Tibial nerve (tissue), 4 donors: ENCODE measurements at regions not wholly inside any gene's neighbourhood (a gene's known extent, or its start where the extent isn't known, plus 50 kb on each side); places are given as distances from the start of the nearest gene placed in this dataset.

ENCODE experiments used
- DNase-seq, 2 donors: peaks; one replicate each; pipeline ENCODE4 v3.0.0-alpha.2; 2019; ENCODE audit warnings: low spot score in 2 of 2
- H3K27ac ChIP-seq, 4 donors: fragments of 200-600 bp; sonication (generic) in 3 of 4; one replicate each; pipeline ENCODE4 v1.5.1; 2017 to 2019; ENCODE audit warnings: mild to moderate bottlenecking in 1 of 4
- H3K27me3 ChIP-seq, 2 donors: fragments of 200-600 bp; sonication (generic) in 1 of 2; one replicate each; pipeline versions ENCODE4 v1.5.1 to v1.6.0; 2017 to 2019
- H3K36me3 ChIP-seq, 3 donors: fragments of 200-600 bp; sonication (generic); one replicate each; pipeline ENCODE4 v1.5.1; 2018 to 2019
- H3K4me1 ChIP-seq, 4 donors: fragments of 200-600 bp; sonication (generic) in 3 of 4; one replicate each; pipeline ENCODE4 v1.5.1; 2017 to 2019
- H3K4me3 ChIP-seq, 4 donors: fragments of 200-600 bp; sonication (generic) in 3 of 4; one replicate each; pipeline ENCODE4 v1.5.1; 2017 to 2019; ENCODE audit warnings: mild to moderate bottlenecking in 1 of 4, moderate library complexity in 1 of 4
- H3K9me3 ChIP-seq, 4 donors: fragments of 200-600 bp; sonication (generic) in 3 of 4; one replicate each; pipeline ENCODE4 v1.5.1; 2017 to 2019
- EP300 ChIP-seq, 2 donors: sonication (generic); formaldehyde crosslinking; IDR thresholded peaks; one replicate each; pipeline ENCODE4 v1.6.1; 2017; ENCODE audit warnings: antibody characterized with exemption in 2 of 2, mild to moderate bottlenecking in 1 of 2
- POLR2A ChIP-seq, 2 donors: fragments of 450-650 bp; IDR thresholded peaks; one replicate each; pipeline ENCODE4 v1.6.1; 2017; ENCODE audit warnings: antibody characterized with exemption in 2 of 2, mild to moderate bottlenecking in 2 of 2, moderate library complexity in 2 of 2
- WGBS, 2 donors: methylation state at CpG; one replicate each; pipeline ENCODE4 v1.1.5; 2018; 5-methylcytosine and 5-hydroxymethylcytosine counted together
- TF ChIP-seq, protein P1 (sequence below), 5 experiments: fragments of 200-600 bp in 3 of 5; fragments of 450-650 bp in 2 of 5; sonication (generic) in 3 of 5; IDR thresholded peaks; one replicate each; pipeline ENCODE4 v1.5.1; 2016 to 2019; ENCODE audit warnings: antibody characterized with exemption in 5 of 5, mild to moderate bottlenecking in 3 of 5, moderate library complexity in 2 of 5

GRCh38 chr13:79660361-79660760, 179.4 kb downstream of the NDFIP2 start:
- H3K9me3 ChIP-seq: no peaks in the 10 kb centered on the region
- WGBS, 2 donors: 80 to 82% methylated on average over 3 of the region's 3 CpGs
- no peak overlapping the region for H3K27ac ChIP-seq
- H3K27me3 ChIP-seq: no peaks in the 10 kb centered on the region
- no peak for DNase-seq
- TF ChIP-seq, protein P1, sequence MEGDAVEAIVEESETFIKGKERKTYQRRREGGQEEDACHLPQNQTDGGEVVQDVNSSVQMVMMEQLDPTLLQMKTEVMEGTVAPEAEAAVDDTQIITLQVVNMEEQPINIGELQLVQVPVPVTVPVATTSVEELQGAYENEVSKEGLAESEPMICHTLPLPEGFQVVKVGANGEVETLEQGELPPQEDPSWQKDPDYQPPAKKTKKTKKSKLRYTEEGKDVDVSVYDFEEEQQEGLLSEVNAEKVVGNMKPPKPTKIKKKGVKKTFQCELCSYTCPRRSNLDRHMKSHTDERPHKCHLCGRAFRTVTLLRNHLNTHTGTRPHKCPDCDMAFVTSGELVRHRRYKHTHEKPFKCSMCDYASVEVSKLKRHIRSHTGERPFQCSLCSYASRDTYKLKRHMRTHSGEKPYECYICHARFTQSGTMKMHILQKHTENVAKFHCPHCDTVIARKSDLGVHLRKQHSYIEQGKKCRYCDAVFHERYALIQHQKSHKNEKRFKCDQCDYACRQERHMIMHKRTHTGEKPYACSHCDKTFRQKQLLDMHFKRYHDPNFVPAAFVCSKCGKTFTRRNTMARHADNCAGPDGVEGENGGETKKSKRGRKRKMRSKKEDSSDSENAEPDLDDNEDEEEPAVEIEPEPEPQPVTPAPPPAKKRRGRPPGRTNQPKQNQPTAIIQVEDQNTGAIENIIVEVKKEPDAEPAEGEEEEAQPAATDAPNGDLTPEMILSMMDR (IDR thresholded peaks at IDR 0.05): no peak
- TF ChIP-seq EP300 (IDR thresholded peaks at IDR 0.05): no peak
- no peak for TF ChIP-seq POLR2A (IDR thresholded peaks at IDR 0.05)
- no peaks in the 10 kb centered on the region for H3K36me3 ChIP-seq
- peaks cover 0 to 9% (median 2%) of the 10 kb centered on the region in 4 donors for H3K4me1 ChIP-seq
- H3K4me3 ChIP-seq: no peak overlapping the region

GRCh38 chr13:79659121-79659521, 178.2 kb downstream of the NDFIP2 start:
- 36% methylated on average over 5 of the region's 5 CpGs for WGBS, 2 donors

GRCh38 chr13:79658333-79658975, 177.5 kb downstream of the NDFIP2 start:
- H3K27ac ChIP-seq: no peak overlapping the region
- WGBS, 2 donors: 65 to 87% methylated on average over 3 of the region's 3 CpGs
- H3K4me1 ChIP-seq: peaks cover 0 to 9% (median 2%) of the 10 kb centered on the region in 4 donors

More at GRCh38 chr13:79659121-79659521, 178.2 kb downstream of the NDFIP2 start:
- Histone ChIP-seq H3K9me3 (no peaks in the 10 kb centered on the region), H3K4me1 (peaks cover 0 to 9% (median 2%) of the 10 kb centered on the region in 4 donors), H3K4me3 (no peak overlapping the region), H3K27me3 (no peaks in the 10 kb centered on the region), H3K27ac (no peak overlapping the region), H3K36me3 (no peaks in the 10 kb centered on the region)
- no peak for DNase-seq
- no peak for TF ChIP-seq POLR2A (IDR thresholded peaks at IDR 0.05)
- TF ChIP-seq, protein P1 (IDR thresholded peaks at IDR 0.05): no peak

GRCh38 chr13:79655509-79655908, 174.6 kb downstream of the NDFIP2 start:
- no peaks in the 10 kb centered on the region for H3K36me3 ChIP-seq
- 90 to 96% methylated on average over 2 of the region's 2 CpGs for WGBS, 2 donors
- peaks cover 0 to 9% (median 2%) of the 10 kb centered on the region in 4 donors for H3K4me1 ChIP-seq
- DNase-seq: no peak
- H3K9me3 ChIP-seq: no peaks in the 10 kb centered on the region
- no peak for TF ChIP-seq EP300 (IDR thresholded peaks at IDR 0.05)
- TF ChIP-seq, protein P1 (IDR thresholded peaks at IDR 0.05): no peak
- no peak for TF ChIP-seq POLR2A (IDR thresholded peaks at IDR 0.05)
- H3K27me3 ChIP-seq: no peaks in the 10 kb centered on the region
- no peak overlapping the region for H3K27ac ChIP-seq
- no peak overlapping the region for H3K4me3 ChIP-seq

More at GRCh38 chr13:79658333-79658975, 177.5 kb downstream of the NDFIP2 start:
- Histone ChIP-seq H3K36me3 (no peaks in the 10 kb centered on the region), H3K27me3 (no peaks in the 10 kb centered on the region), H3K4me3 (no peak overlapping the region), H3K9me3 (no peaks in the 10 kb centered on the region)
- TF ChIP-seq, protein P1 (IDR thresholded peaks at IDR 0.05): no peak
- TF ChIP-seq POLR2A (IDR thresholded peaks at IDR 0.05) (no peak), EP300 (IDR thresholded peaks at IDR 0.05) (no peak)
- no peak for DNase-seq

DNA sequence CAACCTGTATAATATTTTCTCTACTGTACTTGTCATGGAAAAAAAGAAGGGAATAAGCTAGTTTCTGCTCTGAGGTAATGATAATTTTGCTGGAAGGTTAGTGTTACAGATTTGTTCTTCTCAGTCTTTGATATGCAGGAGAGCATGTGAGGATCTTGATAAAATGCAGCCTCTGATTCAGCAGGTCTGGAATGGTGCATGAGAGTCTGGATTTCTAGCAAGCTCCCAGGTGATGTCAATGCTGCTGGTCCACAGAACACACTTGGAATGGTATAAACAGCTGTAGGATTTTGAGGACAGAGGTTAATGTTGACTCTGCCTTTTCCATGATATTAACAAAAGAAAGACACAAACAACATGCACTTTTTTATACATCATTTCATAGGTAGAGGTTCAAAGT, 173.6 kb downstream of the NDFIP2 start:
- peaks cover 0 to 9% (median 2%) of the 10 kb centered on the region in 4 donors for H3K4me1 ChIP-seq
- no peak overlapping the region for H3K4me3 ChIP-seq
- no peaks in the 10 kb centered on the region for H3K27me3 ChIP-seq
- H3K27ac ChIP-seq: no peak overlapping the region
- no peaks in the 10 kb centered on the region for H3K9me3 ChIP-seq
- TF ChIP-seq, protein P1 (IDR thresholded peaks at IDR 0.05): no peak
- no peak for TF ChIP-seq POLR2A (IDR thresholded peaks at IDR 0.05)
- TF ChIP-seq EP300 (IDR thresholded peaks at IDR 0.05): no peak
- no peaks in the 10 kb centered on the region for H3K36me3 ChIP-seq
- DNase-seq: no peak
